ENCODE measurements at regions not wholly inside any gene's neighbourhood (a gene's known extent, or its start where the extent isn't known, plus 50 kb on each side); places are given as distances from the start of the nearest gene placed in this dataset.
A peak's percentile ranks its signal among the peaks of the same experiment; 100 is the strongest.

- DNase-seq = no peak
Observed at GRCh38 chr18:55166260-55166598, 207.0 kb upstream of the CCDC68 start.

GRCh38 chr18:55163550-55163949 lies 204.3 kb upstream of the CCDC68 start:
- no peak for DNase-seq

- DNase-seq = no peak
Observed at GRCh38 chr18:55161916-55162315, 202.7 kb upstream of the CCDC68 start.

- DNase-seq = no peak
Observed at GRCh38 chr18:55159027-55159426, 199.8 kb upstream of the CCDC68 start.

- DNase-seq = no peak
Observed at GRCh38 chr18:55158570-55158969, 199.3 kb upstream of the CCDC68 start.

- no peak for DNase-seq
Observed at GRCh38 chr18:55153346-55153745, 194.1 kb upstream of the CCDC68 start.

GRCh38 chr18:55152801-55153200 lies 193.5 kb upstream of the CCDC68 start:
- no peak for DNase-seq

- no peak for DNase-seq
Observed at GRCh38 chr18:55149994-55150393, 190.7 kb upstream of the CCDC68 start.

GRCh38 chr18:55147791-55148190 lies 188.5 kb upstream of the CCDC68 start:
- no peak for DNase-seq

GRCh38 chr18:55144193-55144930 lies 185.1 kb upstream of the CCDC68 start:
- no peak for DNase-seq

- DNase-seq = no peak
Observed at GRCh38 chr18:55142410-55142809, 183.1 kb upstream of the CCDC68 start.

GRCh38 chr18:55141318-55141717 lies 182.1 kb upstream of the CCDC68 start:
- DNase-seq = no peak

GRCh38 chr18:55139836-55140235 lies 180.6 kb upstream of the CCDC68 start:
- no peak for DNase-seq

- no peak for DNase-seq
Observed at GRCh38 chr18:55139307-55139706, 180.0 kb upstream of the CCDC68 start.

GRCh38 chr18:55138401-55138800 lies 179.1 kb upstream of the CCDC68 start:
- no peak for DNase-seq

GRCh38 chr18:55137602-55138001 lies 178.3 kb upstream of the CCDC68 start:
- DNase-seq = no peak

- DNase-seq = no peak
Observed at GRCh38 chr18:55136864-55137263, 177.6 kb upstream of the CCDC68 start.

- DNase-seq = no peak
Observed at GRCh38 chr18:55136258-55136657, 177.0 kb upstream of the CCDC68 start.

GRCh38 chr18:55133378-55133777 lies 174.1 kb upstream of the CCDC68 start:
- no peak for DNase-seq

GRCh38 chr18:55128437-55128836 lies 169.2 kb upstream of the CCDC68 start:
- DNase-seq = no peak

GRCh38 chr18:55124078-55124763 lies 165.0 kb upstream of the CCDC68 start:
- DNase-seq = peak; percentile 41

- DNase-seq = no peak
Observed at GRCh38 chr18:55123361-55123760, 164.1 kb upstream of the CCDC68 start.

- DNase-seq = no peak
Observed at GRCh38 chr18:55121397-55122170, 162.3 kb upstream of the CCDC68 start.

- DNase-seq = no peak
Observed at GRCh38 chr18:55120896-55121295, 161.6 kb upstream of the CCDC68 start.

All from DMS53 (cell line).